H9 (cell line): ENCODE measurements at regions not wholly inside any gene's neighbourhood (a gene's known extent, or its start where the extent isn't known, plus 50 kb on each side); places are given as distances from the start of the nearest gene placed in this dataset.

Experiments used
- DNase-seq: peaks from one replicate; pipeline ENCODE4 v3.0.0-alpha.2; 2017
- H2AFZ ChIP-seq: one replicate; pipeline ENCODE4 v1.6.1; 2013; ENCODE audit warnings: mild to moderate bottlenecking, low read length, control low read depth, moderate library complexity
- H2AK5ac ChIP-seq: 2 replicates; pipeline ENCODE4 v1.6.1; 2013; ENCODE audit warnings: low read length, control low read depth, mixed read lengths; ENCODE audit not compliant: insufficient read length
- H2BK120ac ChIP-seq: one replicate; pipeline ENCODE4 v1.6.1; 2013; ENCODE audit warnings: low read depth, mild to moderate bottlenecking, low read length, control low read depth, inconsistent platforms; ENCODE audit not compliant: poor library complexity, severe bottlenecking
- H2BK12ac ChIP-seq: 2 replicates; pipeline ENCODE4 v1.6.1; 2013; ENCODE audit warnings: low read length, control low read depth, mixed read lengths, low read depth; ENCODE audit not compliant: insufficient read length
- H2BK15ac ChIP-seq: 2 replicates; pipeline ENCODE4 v1.6.1; 2013; ENCODE audit warnings: low read depth, low read length, control low read depth
- H2BK20ac ChIP-seq: one replicate; pipeline ENCODE4 v1.6.1; 2013; ENCODE audit warnings: low read depth, mild to moderate bottlenecking, low read length, control low read depth, inconsistent platforms; ENCODE audit not compliant: poor library complexity, severe bottlenecking
- H2BK5ac ChIP-seq: 2 replicates; pipeline ENCODE4 v1.6.1; 2013; ENCODE audit warnings: low read length, control low read depth, mixed read lengths; ENCODE audit not compliant: insufficient read length
- H3K14ac ChIP-seq: 2 replicates; pipeline ENCODE4 v1.6.1; 2013; ENCODE audit warnings: low read length, control low read depth; ENCODE audit not compliant: insufficient read depth
- H3K18ac ChIP-seq: 2 replicates; pipeline ENCODE4 v1.6.1; 2013; ENCODE audit warnings: low read depth, mild to moderate bottlenecking, mixed read lengths, low read length, control low read depth; ENCODE audit not compliant: insufficient read length
- H3K23ac ChIP-seq: 2 replicates; pipeline ENCODE4 v1.6.1; 2013; ENCODE audit warnings: low read length, control low read depth, mixed read lengths, low read depth; ENCODE audit not compliant: insufficient read length
- H3K23me2 ChIP-seq: 2 replicates; pipeline ENCODE4 v1.6.1; 2013; ENCODE audit warnings: low read depth, mild to moderate bottlenecking, mixed read lengths, low read length, control low read depth; ENCODE audit not compliant: insufficient read length, poor library complexity, severe bottlenecking
- H3K27ac ChIP-seq: 2 replicates; pipeline ENCODE4 v1.5.1; 2013; ENCODE audit warnings: low read length, control low read depth, mixed read lengths, low read depth; ENCODE audit not compliant: insufficient read length
- H3K27me3 ChIP-seq: 2 replicates; pipeline ENCODE4 v1.6.1; 2013; ENCODE audit warnings: low read length, control low read depth, inconsistent platforms; ENCODE audit not compliant: insufficient read depth
- H3K4ac ChIP-seq: 2 replicates; pipeline ENCODE4 v1.6.1; 2013; ENCODE audit warnings: low read depth, mild to moderate bottlenecking, control low read depth, inconsistent platforms, low read length, moderate library complexity
- H3K4me1 ChIP-seq: 2 replicates; pipeline ENCODE4 v1.6.1; 2013; ENCODE audit warnings: low read length, control low read depth, inconsistent platforms; ENCODE audit not compliant: insufficient read depth
- H3K4me2 ChIP-seq: 2 replicates; pipeline ENCODE4 v1.6.1; 2013; ENCODE audit warnings: low read length, control low read depth, mixed read lengths; ENCODE audit not compliant: insufficient read length, insufficient read depth
- H3K56ac ChIP-seq: 2 replicates; pipeline ENCODE4 v1.6.1; 2013; ENCODE audit warnings: low read depth, mild to moderate bottlenecking, mixed read lengths, low read length, control low read depth; ENCODE audit not compliant: insufficient read length
- H3K79me1 ChIP-seq: 2 replicates; pipeline ENCODE4 v1.6.1; 2013; ENCODE audit warnings: low read depth, mild to moderate bottlenecking, moderate library complexity, low read length, control low read depth, inconsistent platforms; ENCODE audit not compliant: insufficient read depth, poor library complexity, severe bottlenecking
- H3K79me2 ChIP-seq: 2 replicates; pipeline ENCODE4 v1.6.1; 2013; ENCODE audit warnings: low read length, control low read depth, inconsistent platforms; ENCODE audit not compliant: insufficient read depth
- H3K9ac ChIP-seq: 2 replicates; pipeline ENCODE4 v1.6.1; 2013; ENCODE audit warnings: low read length, control low read depth, mixed read lengths; ENCODE audit not compliant: insufficient read length; ENCODE audit errors: extremely low read depth
- H3K9me3 ChIP-seq: one replicate; pipeline ENCODE4 v1.6.1; 2013; ENCODE audit warnings: low read depth, low read length, inconsistent platforms; ENCODE audit not compliant: control insufficient read depth
- H3T11ph ChIP-seq: one replicate; pipeline ENCODE4 v1.6.1; 2013; ENCODE audit warnings: mild to moderate bottlenecking, low read length, control low read depth, inconsistent platforms
- H4K20me1 ChIP-seq: one replicate; pipeline ENCODE4 v1.6.1; 2013; ENCODE audit not compliant: control insufficient read depth, insufficient read length, insufficient read depth
- H4K5ac ChIP-seq: 2 replicates; pipeline ENCODE4 v1.6.1; 2013; ENCODE audit warnings: low read depth, mild to moderate bottlenecking, mixed read lengths, low read length, control low read depth; ENCODE audit not compliant: insufficient read length
- H4K8ac ChIP-seq: replicated peaks from 2 replicates; pipeline ENCODE4 v1.6.1; 2013; ENCODE audit warnings: low read length, control low read depth, mixed read lengths, low read depth; ENCODE audit not compliant: insufficient read length
- H4K91ac ChIP-seq: 2 replicates; pipeline ENCODE4 v1.6.1; 2013; ENCODE audit warnings: low read depth, mild to moderate bottlenecking, moderate library complexity, mixed read lengths, low read length, control low read depth; ENCODE audit not compliant: insufficient read length
- H3K27ac Mint-ChIP-seq, 3 experiments: 2 replicates in 2 of 3; 3 replicates in 1 of 3; pipeline ENCODE4 v1.8.0; 2020 to 2021; ENCODE audit warnings: mixed read lengths in 3 of 3, mild to moderate bottlenecking in 1 of 3, moderate library complexity in 1 of 3
- H3K27me3 Mint-ChIP-seq: 2 replicates; pipeline ENCODE4 v1.8.0; 2021; ENCODE audit warnings: low read depth, mild to moderate bottlenecking, moderate library complexity, mixed read lengths
- H3K36me3 Mint-ChIP-seq, 3 experiments: 2 replicates in 2 of 3; 3 replicates in 1 of 3; pipeline ENCODE4 v1.8.0; 2020 to 2021; ENCODE audit warnings: low read depth in 3 of 3, mixed read lengths in 3 of 3; ENCODE audit not compliant: insufficient read depth in 1 of 3
- H3K4me1 Mint-ChIP-seq, 2 experiments: 2 replicates each; pipeline ENCODE4 v1.8.0; 2020; ENCODE audit warnings: mixed read lengths in 2 of 2
- H3K4me3 Mint-ChIP-seq, 2 experiments: 2 replicates in 1 of 2; 3 replicates in 1 of 2; pipeline ENCODE4 v1.8.0; 2020 to 2021; ENCODE audit warnings: mild to moderate bottlenecking in 2 of 2, mixed read lengths in 2 of 2, moderate library complexity in 1 of 2
- H3K9me3 Mint-ChIP-seq, 2 experiments: 2 replicates in 1 of 2; 3 replicates in 1 of 2; pipeline ENCODE4 v1.8.0; 2020; ENCODE audit warnings: mild to moderate bottlenecking in 2 of 2, mixed read lengths in 2 of 2, moderate library complexity in 1 of 2
- WGBS: extraction: QIAGEN DNeasy Blood & Tissue Kit; methylation state at CpG from one replicate; pipeline ENCODE4 v1.1.7; 2013; ENCODE audit warnings: missing lambda C conversion rate, low lambda C conversion rate, mixed read lengths; ENCODE audit not compliant: insufficient read length; ENCODE audit errors: extremely low coverage; 5-methylcytosine and 5-hydroxymethylcytosine counted together
- TF ChIP-seq, protein P1 (sequence below): fragments of 200-600 bp; sonication (generic); conservative IDR thresholded peaks from 3 replicates; pipeline ENCODE4 v1.8.0; 2021; ENCODE audit warnings: antibody characterized with exemption, mild to moderate bottlenecking

GRCh38 chr4:25984796-25985195, 70.8 kb downstream of the SMIM20 start:
- Histone ChIP-seq H2BK15ac (no peak overlapping the region), H3K23me2 (no peaks in the 10 kb centered on the region), H3K27me3 (no peaks in the 10 kb centered on the region), H4K8ac (no peak overlapping the region), H4K91ac (no peak overlapping the region), H3K56ac (no peak overlapping the region), H3K4me1 (no peaks in the 10 kb centered on the region), H3K27ac (no peak overlapping the region), H3K23ac (no peak overlapping the region), H3K4me2 (no peak overlapping the region), H3K9ac (no peak overlapping the region), H4K5ac (no peak overlapping the region), H3T11ph (no peak overlapping the region), H2AFZ (no peak overlapping the region), H3K9me3 (no peaks in the 10 kb centered on the region), H2BK12ac (no peak overlapping the region), H3K79me2 (no peaks in the 10 kb centered on the region), H3K79me1 (no peaks in the 10 kb centered on the region), H2BK120ac (no peak overlapping the region), H3K14ac (no peak overlapping the region), H4K20me1 (no peaks in the 10 kb centered on the region), H2AK5ac (no peak overlapping the region), H2BK5ac (no peak overlapping the region), H3K18ac (no peak overlapping the region), H3K4ac (no peak overlapping the region), H2BK20ac (no peak overlapping the region)
- no peak overlapping the region for H3K27ac Mint-ChIP-seq
- WGBS, result no CpG with 5 or more reads among the region's 5 CpGs
- no peak for DNase-seq
- peaks cover 3 to 10% of the 10 kb centered on the region in 2 experiments; a peak in 4 of 5 replicates for H3K9me3 Mint-ChIP-seq
- peaks cover 10% of the 10 kb centered on the region in 2 experiments; a peak in 2 of 4 replicates for H3K4me1 Mint-ChIP-seq
- H3K4me3 Mint-ChIP-seq, result no peak overlapping the region
- no peaks in the 10 kb centered on the region for H3K27me3 Mint-ChIP-seq
- TF ChIP-seq, protein P1, sequence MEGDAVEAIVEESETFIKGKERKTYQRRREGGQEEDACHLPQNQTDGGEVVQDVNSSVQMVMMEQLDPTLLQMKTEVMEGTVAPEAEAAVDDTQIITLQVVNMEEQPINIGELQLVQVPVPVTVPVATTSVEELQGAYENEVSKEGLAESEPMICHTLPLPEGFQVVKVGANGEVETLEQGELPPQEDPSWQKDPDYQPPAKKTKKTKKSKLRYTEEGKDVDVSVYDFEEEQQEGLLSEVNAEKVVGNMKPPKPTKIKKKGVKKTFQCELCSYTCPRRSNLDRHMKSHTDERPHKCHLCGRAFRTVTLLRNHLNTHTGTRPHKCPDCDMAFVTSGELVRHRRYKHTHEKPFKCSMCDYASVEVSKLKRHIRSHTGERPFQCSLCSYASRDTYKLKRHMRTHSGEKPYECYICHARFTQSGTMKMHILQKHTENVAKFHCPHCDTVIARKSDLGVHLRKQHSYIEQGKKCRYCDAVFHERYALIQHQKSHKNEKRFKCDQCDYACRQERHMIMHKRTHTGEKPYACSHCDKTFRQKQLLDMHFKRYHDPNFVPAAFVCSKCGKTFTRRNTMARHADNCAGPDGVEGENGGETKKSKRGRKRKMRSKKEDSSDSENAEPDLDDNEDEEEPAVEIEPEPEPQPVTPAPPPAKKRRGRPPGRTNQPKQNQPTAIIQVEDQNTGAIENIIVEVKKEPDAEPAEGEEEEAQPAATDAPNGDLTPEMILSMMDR, result no peak
- H3K36me3 Mint-ChIP-seq, result peaks cover 0 to 10% (median 0%) of the 10 kb centered on the region in 3 experiments; a peak in 4 of 7 replicates
